ENCODE measurements at regions not wholly inside any gene's neighbourhood (a gene's known extent, or its start where the extent isn't known, plus 50 kb on each side); places are given as distances from the start of the nearest gene placed in this dataset.

DNA sequence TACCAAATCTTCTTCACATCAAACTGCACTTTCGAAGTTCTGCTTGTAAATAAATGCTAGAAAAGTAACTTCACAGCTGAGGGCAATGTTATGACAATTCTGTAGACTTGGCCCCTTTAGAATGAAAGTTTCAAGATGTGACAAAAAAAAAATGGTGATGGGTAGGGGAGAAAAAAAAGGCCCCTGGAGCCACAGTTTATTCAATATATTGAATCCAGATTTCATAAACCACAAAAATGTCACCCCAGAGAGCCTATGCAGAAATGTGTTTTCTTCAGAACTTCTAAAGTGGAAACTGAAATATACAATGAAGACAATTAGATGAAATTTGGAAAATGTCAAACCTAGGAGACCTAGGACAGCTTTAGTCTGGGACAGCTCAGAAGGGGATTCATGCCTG is 143.1 kb downstream of the EDN3 start:
- no peak overlapping the region for H3K27ac ChIP-seq
- no peak for TF ChIP-seq POLR2A (IDR thresholded peaks at IDR 0.05)
- TF ChIP-seq, protein P1, sequence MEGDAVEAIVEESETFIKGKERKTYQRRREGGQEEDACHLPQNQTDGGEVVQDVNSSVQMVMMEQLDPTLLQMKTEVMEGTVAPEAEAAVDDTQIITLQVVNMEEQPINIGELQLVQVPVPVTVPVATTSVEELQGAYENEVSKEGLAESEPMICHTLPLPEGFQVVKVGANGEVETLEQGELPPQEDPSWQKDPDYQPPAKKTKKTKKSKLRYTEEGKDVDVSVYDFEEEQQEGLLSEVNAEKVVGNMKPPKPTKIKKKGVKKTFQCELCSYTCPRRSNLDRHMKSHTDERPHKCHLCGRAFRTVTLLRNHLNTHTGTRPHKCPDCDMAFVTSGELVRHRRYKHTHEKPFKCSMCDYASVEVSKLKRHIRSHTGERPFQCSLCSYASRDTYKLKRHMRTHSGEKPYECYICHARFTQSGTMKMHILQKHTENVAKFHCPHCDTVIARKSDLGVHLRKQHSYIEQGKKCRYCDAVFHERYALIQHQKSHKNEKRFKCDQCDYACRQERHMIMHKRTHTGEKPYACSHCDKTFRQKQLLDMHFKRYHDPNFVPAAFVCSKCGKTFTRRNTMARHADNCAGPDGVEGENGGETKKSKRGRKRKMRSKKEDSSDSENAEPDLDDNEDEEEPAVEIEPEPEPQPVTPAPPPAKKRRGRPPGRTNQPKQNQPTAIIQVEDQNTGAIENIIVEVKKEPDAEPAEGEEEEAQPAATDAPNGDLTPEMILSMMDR (IDR thresholded peaks at IDR 0.05), result no peak
- peaks cover 0 to 3% of the 10 kb centered on the region in 2 donors for H3K27me3 ChIP-seq

DNA sequence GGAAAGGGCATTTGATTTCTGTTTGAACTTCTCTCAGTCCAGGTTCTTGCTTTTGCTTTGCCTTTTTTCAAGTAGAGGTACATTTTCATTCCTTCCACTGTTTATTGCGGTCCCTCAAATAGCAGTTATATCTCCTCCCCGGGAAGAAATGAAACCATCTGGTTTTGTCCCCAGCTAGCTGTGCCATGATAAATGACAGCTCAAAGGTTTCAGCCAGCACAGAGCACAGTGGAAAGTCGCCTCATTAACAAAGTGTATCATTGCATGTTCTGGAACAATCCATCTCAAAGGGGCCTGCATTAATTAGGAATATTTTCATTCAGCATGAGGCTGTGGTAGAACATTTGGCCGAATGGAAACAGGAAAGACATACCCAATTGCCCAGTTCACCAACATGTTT is 146.0 kb downstream of the EDN3 start:
- no peaks in the 10 kb centered on the region for H3K9me3 ChIP-seq
- no peaks in the 10 kb centered on the region for H3K4me1 ChIP-seq
- DNase-seq, result no peak
- intact Hi-C loops (cut with DNase I; ENCODE audit: low total_unique reads), result no loop called here
- no peaks in the 10 kb centered on the region for H3K36me3 ChIP-seq
- no peak overlapping the region for H3K27ac ChIP-seq
- no peak for TF ChIP-seq POLR2A (IDR thresholded peaks at IDR 0.05)
- TF ChIP-seq, protein P1 (IDR thresholded peaks at IDR 0.05), result no peak
- H3K27me3 ChIP-seq, result peaks cover 0 to 3% of the 10 kb centered on the region in 2 donors
- H3K4me3 ChIP-seq, result no peak overlapping the region

More for the DNA sequence above, 143.1 kb downstream of the EDN3 start:
- Histone ChIP-seq H3K4me1 (no peaks in the 10 kb centered on the region), H3K4me3 (no peak overlapping the region), H3K9me3 (no peaks in the 10 kb centered on the region), H3K36me3 (no peaks in the 10 kb centered on the region)
- intact Hi-C loops (cut with DNase I; ENCODE audit: low total_unique reads), result no loop called here
- no peak for DNase-seq

DNA sequence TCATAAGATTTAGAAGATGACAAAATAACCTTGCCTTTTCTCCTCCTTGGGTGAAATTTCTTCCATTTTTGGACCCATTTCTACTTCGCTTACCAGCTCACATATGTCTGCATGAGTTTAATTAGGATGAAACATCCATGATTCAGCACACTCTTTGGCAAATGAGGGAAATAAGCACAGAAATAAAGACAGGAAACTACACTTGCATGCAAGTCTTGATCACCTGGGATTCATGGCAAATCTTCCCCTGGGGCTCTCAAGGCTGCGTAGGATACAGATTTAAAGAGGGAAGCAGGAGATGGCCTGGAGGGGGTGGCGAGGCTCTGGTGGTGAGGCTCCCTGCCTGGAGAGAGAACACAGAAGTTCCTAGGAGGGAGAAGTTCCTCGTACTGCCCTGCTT is 147.8 kb downstream of the EDN3 start:
- no peaks in the 10 kb centered on the region for H3K9me3 ChIP-seq
- H3K27ac ChIP-seq, result no peak overlapping the region
- DNase-seq, result no peak
- intact Hi-C loops (cut with DNase I; ENCODE audit: low total_unique reads), result no loop called here
- H3K4me1 ChIP-seq, result no peaks in the 10 kb centered on the region
- H3K27me3 ChIP-seq, result peaks cover 0 to 3% of the 10 kb centered on the region in 2 donors
- no peak overlapping the region for H3K4me3 ChIP-seq
- TF ChIP-seq, protein P1 (IDR thresholded peaks at IDR 0.05), result no peak
- no peak for TF ChIP-seq POLR2A (IDR thresholded peaks at IDR 0.05)
- no peaks in the 10 kb centered on the region for H3K36me3 ChIP-seq

DNA sequence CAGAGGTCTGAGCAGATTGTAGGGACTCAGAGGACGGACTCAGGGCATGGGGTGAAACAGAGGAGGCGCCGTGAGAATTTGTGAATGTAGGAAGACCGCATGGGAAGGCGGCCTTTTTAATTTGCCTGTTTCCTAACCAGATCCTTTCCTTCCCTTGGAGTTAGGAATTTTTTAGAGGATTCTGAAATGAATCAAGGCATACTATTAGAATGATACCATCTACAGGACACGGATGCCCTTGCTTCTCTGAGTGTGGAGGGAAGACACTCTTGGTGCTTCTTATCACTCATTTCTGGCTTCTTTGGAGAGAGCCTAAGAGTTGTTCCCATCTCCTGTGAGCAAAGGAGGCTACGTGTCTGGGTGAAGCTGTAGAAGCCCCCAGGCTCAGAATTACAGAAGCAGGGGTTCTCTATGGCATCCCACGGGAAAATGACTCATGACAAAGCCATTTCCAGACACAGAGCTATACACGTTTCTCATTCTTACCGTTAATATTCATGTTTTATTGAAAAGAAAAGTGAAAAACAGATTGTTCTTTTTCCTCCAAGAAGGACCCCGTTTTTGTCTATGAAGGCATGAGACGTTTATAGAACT is 148.5 kb downstream of the EDN3 start:
- no peak for DNase-seq
- Histone ChIP-seq H3K9me3 (no peaks in the 10 kb centered on the region), H3K27me3 (peaks cover 0 to 3% of the 10 kb centered on the region in 2 donors), H3K4me3 (no peak overlapping the region), H3K4me1 (no peaks in the 10 kb centered on the region), H3K27ac (no peak overlapping the region), H3K36me3 (no peaks in the 10 kb centered on the region)
- intact Hi-C loops (cut with DNase I; ENCODE audit: low total_unique reads), result no loop called here
- no peak for TF ChIP-seq POLR2A (IDR thresholded peaks at IDR 0.05)
- TF ChIP-seq, protein P1 (IDR thresholded peaks at IDR 0.05), result no peak

DNA sequence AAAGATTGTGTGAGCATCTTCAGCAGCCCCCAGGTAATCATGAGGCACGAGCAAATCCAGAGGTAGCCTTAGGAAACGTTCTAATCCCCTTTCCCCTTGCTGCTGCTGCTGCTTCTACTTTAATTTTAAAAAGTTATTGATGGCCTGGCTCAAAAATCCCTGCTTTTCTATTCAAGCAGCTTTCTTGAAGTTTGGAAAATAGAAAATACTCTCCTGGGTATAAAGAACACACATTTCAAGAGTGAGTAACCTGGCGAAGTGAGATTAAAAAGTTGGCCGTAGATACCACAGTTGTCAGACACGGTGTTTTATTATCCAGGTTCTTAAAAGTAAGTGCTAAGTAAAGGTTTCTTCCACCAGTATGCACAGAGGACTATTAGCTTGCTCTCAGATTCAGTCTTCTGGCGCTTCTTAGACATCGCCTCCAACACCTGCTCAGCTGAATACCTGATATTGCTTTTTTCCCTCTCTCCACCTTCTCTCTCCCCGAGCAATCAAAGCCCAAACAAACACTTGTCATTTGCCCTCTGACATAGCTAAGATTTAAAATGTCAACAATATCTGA is 150.7 kb downstream of the EDN3 start:
- Histone ChIP-seq H3K36me3 (no peaks in the 10 kb centered on the region), H3K27me3 (peaks cover 0 to 3% of the 10 kb centered on the region in 2 donors), H3K4me1 (no peaks in the 10 kb centered on the region), H3K27ac (no peak overlapping the region), H3K4me3 (no peak overlapping the region), H3K9me3 (no peaks in the 10 kb centered on the region)
- intact Hi-C loops (cut with DNase I; ENCODE audit: low total_unique reads), result no loop called here
- no peak for DNase-seq
- TF ChIP-seq, protein P1 (IDR thresholded peaks at IDR 0.05), result no peak
- no peak for TF ChIP-seq POLR2A (IDR thresholded peaks at IDR 0.05)
